ENCODE measurements at regions not wholly inside any gene's neighbourhood (a gene's known extent, or its start where the extent isn't known, plus 50 kb on each side); places are given as distances from the start of the nearest gene placed in this dataset.

- TF ChIP-seq, protein P1, sequence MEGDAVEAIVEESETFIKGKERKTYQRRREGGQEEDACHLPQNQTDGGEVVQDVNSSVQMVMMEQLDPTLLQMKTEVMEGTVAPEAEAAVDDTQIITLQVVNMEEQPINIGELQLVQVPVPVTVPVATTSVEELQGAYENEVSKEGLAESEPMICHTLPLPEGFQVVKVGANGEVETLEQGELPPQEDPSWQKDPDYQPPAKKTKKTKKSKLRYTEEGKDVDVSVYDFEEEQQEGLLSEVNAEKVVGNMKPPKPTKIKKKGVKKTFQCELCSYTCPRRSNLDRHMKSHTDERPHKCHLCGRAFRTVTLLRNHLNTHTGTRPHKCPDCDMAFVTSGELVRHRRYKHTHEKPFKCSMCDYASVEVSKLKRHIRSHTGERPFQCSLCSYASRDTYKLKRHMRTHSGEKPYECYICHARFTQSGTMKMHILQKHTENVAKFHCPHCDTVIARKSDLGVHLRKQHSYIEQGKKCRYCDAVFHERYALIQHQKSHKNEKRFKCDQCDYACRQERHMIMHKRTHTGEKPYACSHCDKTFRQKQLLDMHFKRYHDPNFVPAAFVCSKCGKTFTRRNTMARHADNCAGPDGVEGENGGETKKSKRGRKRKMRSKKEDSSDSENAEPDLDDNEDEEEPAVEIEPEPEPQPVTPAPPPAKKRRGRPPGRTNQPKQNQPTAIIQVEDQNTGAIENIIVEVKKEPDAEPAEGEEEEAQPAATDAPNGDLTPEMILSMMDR (optimal IDR thresholded peaks at IDR 0.05 in 1 of 3, IDR thresholded peaks at IDR 0.05 in 1 of 3, conservative IDR thresholded peaks at IDR 0.05 in 1 of 3; ENCODE audit: extremely low read depth in 1 of 3, insufficient read depth in 2 of 3, low read length in 3 of 3) = no peak
- no peak for TF ChIP-seq EZH2 (IDR thresholded peaks at IDR 0.05; ENCODE audit: low read length)
Measured at GRCh38 chr12:82187595-82187994, 170.6 kb downstream of the CCDC59 start.
